ENCODE measurements at regions not wholly inside any gene's neighbourhood (a gene's known extent, or its start where the extent isn't known, plus 50 kb on each side); places are given as distances from the start of the nearest gene placed in this dataset.

GRCh38 chr10:6347391-6347951 is 144.7 kb downstream of the PFKFB3 start:
- DNase-seq (ENCODE audit: extremely low read depth, low read depth): no peak
- no peak overlapping the region for H3K4me3 ChIP-seq (replicated peaks; ENCODE audit: low read depth, low read length)
- no peak for TF ChIP-seq CTCF (IDR thresholded peaks at IDR 0.05; ENCODE audit: low read depth, low read length, missing control alignments)

GRCh38 chr10:6348096-6348874 is 145.6 kb downstream of the PFKFB3 start:
- no peak for DNase-seq (ENCODE audit: extremely low read depth, low read depth)
- H3K4me3 ChIP-seq (replicated peaks; ENCODE audit: low read depth, low read length): no peak overlapping the region
- TF ChIP-seq CTCF (IDR thresholded peaks at IDR 0.05; ENCODE audit: low read depth, low read length, missing control alignments): no peak

- no peak for DNase-seq (ENCODE audit: extremely low read depth, low read depth)
- no peak overlapping the region for H3K4me3 ChIP-seq (replicated peaks; ENCODE audit: low read depth, low read length)
- no peak for TF ChIP-seq CTCF (IDR thresholded peaks at IDR 0.05; ENCODE audit: low read depth, low read length, missing control alignments)
Observed at GRCh38 chr10:6349846-6350535, 147.3 kb downstream of the PFKFB3 start.

GRCh38 chr10:6350609-6351008 is 147.9 kb downstream of the PFKFB3 start:
- no peak overlapping the region for H3K4me3 ChIP-seq (replicated peaks; ENCODE audit: low read depth, low read length)
- DNase-seq (ENCODE audit: extremely low read depth, low read depth): no peak
- no peak for TF ChIP-seq CTCF (IDR thresholded peaks at IDR 0.05; ENCODE audit: low read depth, low read length, missing control alignments)

GRCh38 chr10:6351495-6351894 is 148.8 kb downstream of the PFKFB3 start:
- DNase-seq (ENCODE audit: extremely low read depth, low read depth): peak; percentile 7
- TF ChIP-seq CTCF (IDR thresholded peaks at IDR 0.05; ENCODE audit: low read depth, low read length, missing control alignments): no peak
- H3K4me3 ChIP-seq (replicated peaks; ENCODE audit: low read depth, low read length): no peak overlapping the region

- no peak for TF ChIP-seq CTCF (IDR thresholded peaks at IDR 0.05; ENCODE audit: low read depth, low read length, missing control alignments)
- H3K4me3 ChIP-seq (replicated peaks; ENCODE audit: low read depth, low read length): no peak overlapping the region
- DNase-seq (ENCODE audit: extremely low read depth, low read depth): no peak
Observed at GRCh38 chr10:6353526-6353925, 150.8 kb downstream of the PFKFB3 start.
